GM18951 (cell line): ENCODE measurements at regions not wholly inside any gene's neighbourhood (a gene's known extent, or its start where the extent isn't known, plus 50 kb on each side); places are given as distances from the start of the nearest gene placed in this dataset.

Source experiments
- POLR2A ChIP-seq: IDR thresholded peaks from 4 replicates; pipeline ENCODE4 v1.6.1; 2011; ENCODE audit warnings: mild to moderate bottlenecking; ENCODE audit not compliant: insufficient read length, insufficient read depth; ENCODE audit errors: extremely low read depth
- in situ Hi-C: fragments of 300-500 bp; cut with MboI; formaldehyde crosslinking; loops from one replicate; pipeline ENCODE4 v1.12.0; 2022; ENCODE audit warnings: low sequenced_read_pairs, mixed read lengths, inconsistent platforms; ENCODE audit not compliant: unreplicated experiment

DNA sequence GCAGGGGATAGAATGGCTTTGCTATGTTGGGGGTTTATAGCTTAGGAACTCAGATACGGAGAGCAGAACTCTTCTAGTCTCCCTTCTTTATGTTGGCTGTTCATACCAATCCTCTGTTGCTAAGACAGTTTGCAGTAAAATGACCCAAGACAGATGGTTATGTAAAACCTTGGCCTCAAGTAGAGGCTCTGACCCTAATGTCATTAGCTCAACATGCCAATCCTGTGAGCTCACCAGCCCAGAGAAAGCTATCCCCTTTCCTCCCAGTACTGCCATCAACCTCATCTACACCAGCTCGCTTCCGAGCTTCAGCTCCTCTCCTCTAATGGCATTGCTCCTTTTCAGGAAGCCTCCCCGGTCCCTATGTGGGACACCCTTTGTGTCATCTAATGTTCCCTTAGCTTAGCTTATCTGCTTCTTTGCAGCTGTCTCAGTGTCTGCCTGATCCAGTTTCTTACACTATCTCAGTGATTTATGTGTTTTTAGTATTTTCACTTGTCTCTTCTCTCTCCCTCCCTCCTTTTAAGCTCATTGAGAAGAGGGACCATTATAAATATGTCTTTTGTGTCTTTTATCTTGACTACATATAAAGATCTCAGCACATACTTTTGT is 281.3 kb upstream of the CLINT1 start:
- in situ Hi-C loops: no loop called here
- no peak for TF ChIP-seq POLR2A

GRCh38 chr5:158139161-158139560 is 280.2 kb upstream of the CLINT1 start:
- TF ChIP-seq POLR2A: no peak
- in situ Hi-C loops: no loop called here

- in situ Hi-C loops: no loop called here
- no peak for TF ChIP-seq POLR2A
Measured at GRCh38 chr5:158135682-158136179, 276.8 kb upstream of the CLINT1 start.

DNA sequence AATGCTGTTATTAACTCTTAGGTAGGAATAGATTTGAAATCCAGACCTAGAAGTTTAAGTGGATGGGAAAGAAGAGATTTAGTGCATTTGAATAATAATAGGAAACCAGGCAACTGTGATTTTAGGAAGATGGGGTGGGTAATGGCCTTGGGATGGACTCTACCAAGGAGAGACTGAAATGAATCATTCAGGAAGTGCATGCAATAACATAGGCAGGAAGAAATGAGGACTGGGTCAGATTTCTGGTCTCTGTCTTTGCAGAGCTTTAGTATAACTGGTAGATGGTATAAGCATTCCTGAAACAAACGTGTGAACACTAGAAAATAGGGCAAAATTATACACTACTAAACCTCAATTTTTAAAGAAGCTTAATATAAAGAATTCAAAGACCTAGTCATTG is 274.4 kb upstream of the CLINT1 start:
- in situ Hi-C loops: no loop called here
- no peak for TF ChIP-seq POLR2A

GRCh38 chr5:158127536-158127935 is 268.6 kb upstream of the CLINT1 start:
- no peak for TF ChIP-seq POLR2A
- in situ Hi-C loops: no loop called here

DNA sequence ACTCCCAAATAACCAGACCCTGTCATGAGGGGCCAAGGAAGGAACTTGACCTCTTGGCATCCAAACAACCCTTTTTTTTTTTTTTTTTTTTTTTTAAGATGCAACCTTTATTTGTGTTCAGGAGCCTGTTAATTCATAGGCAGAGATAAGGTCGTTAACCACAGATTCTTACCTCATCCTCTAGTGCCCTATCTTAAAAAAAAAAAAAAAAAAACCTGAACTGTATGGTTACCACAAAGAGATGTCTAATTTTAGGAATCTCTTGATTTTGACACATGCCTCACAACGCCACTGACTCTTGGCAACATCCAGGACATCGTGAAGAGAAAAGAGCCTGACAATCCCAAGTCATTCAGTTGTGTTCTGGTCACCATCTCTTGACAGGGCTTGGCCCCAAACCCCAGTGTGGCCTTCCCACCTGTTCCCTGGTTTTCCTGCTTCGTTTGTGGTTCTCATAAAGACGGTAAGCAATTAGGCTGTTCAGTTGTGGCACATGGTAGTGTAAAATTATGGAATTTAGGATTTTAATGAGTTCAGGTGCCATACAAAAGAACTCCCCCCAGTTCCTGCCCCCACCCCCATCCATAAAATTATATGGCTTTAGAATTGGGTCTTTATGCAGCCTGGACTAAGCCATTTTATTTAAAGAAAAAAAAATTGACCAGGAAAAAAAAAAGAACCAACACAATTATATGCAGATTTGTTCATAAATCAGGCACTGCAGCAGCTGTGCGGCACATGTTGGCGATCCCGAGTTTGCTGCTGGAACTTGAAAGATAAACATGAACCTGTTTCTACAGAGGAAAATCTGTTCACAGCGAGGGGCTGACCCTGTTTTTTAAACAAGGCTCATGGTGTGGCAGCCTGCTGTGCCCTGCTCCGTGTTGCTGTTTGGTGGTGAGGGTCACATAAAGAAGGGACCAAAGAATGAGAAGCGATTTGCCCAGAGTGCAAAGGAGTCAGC is 267.8 kb upstream of the CLINT1 start:
- TF ChIP-seq POLR2A: no peak
- in situ Hi-C loops: no loop called here

DNA sequence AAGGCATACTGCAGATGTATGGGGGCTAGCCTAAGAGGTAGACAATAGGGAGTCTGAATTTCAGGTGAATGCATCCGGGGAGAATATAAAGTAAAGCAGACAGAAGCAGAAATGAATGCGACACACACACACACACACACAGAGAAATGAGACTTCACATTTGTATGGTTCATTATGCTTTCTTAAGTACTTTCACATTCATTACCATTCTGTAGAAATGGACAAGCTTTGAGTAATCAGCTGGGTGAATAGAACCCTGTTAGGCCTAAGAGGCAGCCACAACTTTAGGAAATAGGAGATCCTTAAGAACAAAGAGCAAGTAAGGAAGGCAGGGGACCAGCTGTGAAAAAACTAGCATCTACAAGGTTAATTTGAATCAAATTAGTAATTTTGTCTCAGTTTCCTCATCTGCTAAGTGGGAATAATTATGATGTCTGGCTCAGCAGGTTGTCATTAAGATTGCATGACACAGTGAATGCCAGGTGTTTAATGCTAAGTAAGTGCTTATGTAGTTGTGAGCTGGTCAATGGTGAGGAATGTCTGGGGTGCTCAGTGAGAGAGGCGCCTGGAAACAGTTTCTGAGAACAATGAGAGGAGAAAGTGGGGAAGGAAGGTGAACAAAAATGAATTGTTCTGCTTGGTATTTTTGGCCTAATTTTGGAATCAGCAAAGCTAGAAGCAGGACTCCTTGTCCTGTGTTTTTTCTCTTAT is 265.8 kb upstream of the CLINT1 start:
- in situ Hi-C loops: no loop called here
- TF ChIP-seq POLR2A: no peak

DNA sequence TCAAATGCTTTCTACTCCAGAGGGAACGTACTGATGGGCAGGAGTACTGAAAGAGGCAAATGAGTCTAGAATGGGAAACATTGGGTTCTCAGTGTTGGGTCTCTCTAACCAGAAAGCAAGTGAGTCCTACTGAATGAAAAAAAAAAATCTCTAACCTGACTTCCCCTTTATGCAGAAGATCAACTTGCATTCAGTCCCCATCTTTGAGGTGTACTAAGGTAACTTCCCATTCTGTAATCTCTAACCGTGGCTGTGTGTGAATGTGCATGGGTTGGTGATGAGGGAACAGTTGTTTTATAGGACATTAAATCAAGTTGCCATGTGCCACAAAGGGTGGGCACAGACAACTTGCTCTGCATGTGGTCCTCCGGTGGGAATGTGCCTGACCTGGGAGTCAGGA is 264.6 kb upstream of the CLINT1 start:
- TF ChIP-seq POLR2A: no peak
- in situ Hi-C loops: no loop called here

DNA sequence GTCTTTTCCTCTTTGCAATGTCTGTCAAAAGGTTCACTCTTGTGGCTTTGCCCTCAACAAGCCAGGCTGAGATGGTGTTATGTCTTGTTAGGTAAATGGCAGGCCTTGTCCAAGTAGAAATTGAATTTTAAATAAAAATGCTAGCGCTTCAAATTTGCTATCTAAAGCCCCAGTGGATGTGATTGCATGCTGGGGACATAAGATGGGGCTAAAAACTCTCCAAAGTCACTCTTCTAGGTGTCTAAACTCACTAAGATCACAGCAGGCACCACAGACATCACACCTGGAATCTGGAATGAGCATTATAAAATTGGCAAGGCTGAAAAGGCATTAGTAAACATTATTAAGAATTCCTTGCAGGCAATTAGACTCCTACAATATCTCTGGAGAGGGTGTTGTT is 262.7 kb upstream of the CLINT1 start:
- no peak for TF ChIP-seq POLR2A
- in situ Hi-C loops: no loop called here

- in situ Hi-C loops: no loop called here
- no peak for TF ChIP-seq POLR2A
Measured at GRCh38 chr5:158120760-158121159, 261.8 kb upstream of the CLINT1 start.

DNA sequence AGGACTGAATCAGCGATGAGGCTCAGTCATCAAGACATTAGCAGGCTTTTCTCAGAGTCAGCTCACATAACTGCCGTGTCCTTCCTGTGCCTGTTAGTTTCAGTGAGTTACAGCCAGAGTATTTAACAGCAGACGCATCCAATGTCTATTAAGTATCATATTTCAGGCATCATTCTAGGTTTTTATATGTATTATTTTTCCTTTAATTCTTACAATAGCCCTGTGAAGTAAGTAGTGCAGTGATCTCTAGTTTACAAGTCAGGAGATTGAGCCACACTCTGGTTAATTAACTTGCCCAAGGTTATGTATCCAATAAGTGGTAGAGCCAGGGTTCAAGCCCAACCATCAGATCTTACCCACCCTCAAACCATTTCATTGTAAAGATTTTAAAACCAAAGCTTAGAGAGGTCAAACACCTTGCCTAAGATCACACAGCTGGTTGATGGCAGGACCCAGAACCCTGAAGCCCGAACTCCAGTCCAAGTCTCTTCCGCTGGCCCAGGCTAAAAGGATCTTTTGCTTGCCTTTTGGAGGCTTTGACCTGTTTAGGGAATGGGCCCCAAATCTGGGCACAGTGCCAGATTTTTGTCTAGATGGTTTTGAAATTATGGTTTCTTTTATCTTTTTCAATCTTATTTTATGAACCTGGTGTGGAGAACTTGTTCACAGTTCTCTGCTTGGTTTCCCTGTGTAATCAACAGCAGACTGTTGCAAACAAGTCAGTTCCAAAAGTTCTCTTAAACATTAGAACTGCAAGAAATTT is 261.2 kb upstream of the CLINT1 start:
- no peak for TF ChIP-seq POLR2A
- in situ Hi-C loops: no loop called here

DNA sequence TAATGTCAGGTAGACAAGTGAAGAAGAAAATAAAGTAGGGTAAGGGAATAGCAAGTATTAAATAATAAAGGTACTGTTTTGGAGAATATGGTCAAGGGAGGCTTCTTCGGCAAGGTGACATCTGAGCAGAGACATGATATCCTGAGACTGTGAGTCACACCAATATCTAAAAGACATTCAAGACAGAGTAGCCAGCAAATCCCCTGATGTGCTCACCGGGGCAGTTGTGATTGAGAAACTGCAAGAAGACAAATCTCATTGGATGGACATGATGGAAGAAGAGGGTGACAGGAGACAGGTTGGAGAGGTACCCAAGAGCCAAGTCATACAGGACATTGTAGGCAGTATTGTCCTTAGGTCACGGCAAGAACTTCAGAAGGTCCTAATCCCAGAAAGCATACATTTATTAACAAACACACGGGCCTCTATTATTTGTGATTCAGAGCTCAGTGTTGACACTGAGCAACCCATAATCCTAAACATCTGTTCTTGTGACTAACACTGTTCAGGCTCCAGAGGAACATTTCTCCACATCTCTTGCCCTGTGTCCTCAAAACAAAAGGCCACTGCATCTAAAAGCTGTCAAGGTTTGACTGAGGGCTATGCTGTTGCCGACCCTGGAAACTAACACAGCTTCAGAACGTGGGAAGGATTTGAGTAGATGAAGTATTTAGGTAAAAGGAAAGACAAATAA is 258.7 kb upstream of the CLINT1 start:
- TF ChIP-seq POLR2A: no peak
- in situ Hi-C loops: no loop called here
